ENCODE measurements at regions not wholly inside any gene's neighbourhood (a gene's known extent, or its start where the extent isn't known, plus 50 kb on each side); places are given as distances from the start of the nearest gene placed in this dataset.

DNA sequence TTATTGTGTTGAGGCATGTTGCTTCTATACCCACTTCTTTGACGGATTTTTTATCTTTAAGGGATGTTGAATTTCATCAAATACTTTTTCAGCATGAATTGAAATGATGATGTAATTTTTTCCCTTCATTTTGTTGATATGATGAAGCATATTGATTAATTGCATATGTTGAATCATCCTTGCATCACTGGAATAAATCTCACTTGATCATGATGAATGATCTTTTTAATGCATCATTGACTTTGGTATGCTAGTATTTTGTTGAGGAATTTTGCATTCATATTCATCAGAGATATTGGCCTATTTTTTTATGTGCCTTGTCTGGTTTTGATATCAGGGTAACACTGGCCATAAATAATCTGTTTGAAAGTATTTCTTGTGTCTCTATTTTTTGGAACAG, 754.7 kb downstream of the KCTD8 start:
- TF ChIP-seq, protein P1, sequence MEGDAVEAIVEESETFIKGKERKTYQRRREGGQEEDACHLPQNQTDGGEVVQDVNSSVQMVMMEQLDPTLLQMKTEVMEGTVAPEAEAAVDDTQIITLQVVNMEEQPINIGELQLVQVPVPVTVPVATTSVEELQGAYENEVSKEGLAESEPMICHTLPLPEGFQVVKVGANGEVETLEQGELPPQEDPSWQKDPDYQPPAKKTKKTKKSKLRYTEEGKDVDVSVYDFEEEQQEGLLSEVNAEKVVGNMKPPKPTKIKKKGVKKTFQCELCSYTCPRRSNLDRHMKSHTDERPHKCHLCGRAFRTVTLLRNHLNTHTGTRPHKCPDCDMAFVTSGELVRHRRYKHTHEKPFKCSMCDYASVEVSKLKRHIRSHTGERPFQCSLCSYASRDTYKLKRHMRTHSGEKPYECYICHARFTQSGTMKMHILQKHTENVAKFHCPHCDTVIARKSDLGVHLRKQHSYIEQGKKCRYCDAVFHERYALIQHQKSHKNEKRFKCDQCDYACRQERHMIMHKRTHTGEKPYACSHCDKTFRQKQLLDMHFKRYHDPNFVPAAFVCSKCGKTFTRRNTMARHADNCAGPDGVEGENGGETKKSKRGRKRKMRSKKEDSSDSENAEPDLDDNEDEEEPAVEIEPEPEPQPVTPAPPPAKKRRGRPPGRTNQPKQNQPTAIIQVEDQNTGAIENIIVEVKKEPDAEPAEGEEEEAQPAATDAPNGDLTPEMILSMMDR (IDR thresholded peaks at IDR 0.05), result no peak
- no peak for TF ChIP-seq POLR2A (IDR thresholded peaks at IDR 0.05)
